HG03025 (cell line): ENCODE measurements at regions not wholly inside any gene's neighbourhood (a gene's known extent, or its start where the extent isn't known, plus 50 kb on each side); places are given as distances from the start of the nearest gene placed in this dataset.

Experiments used
- ATAC-seq: cut with Tn5 transposase; IDR thresholded peaks from one replicate; pipeline ENCODE4 v1.9.1; 2021; ENCODE audit warnings: mild to moderate bottlenecking, moderate library complexity; ENCODE audit not compliant: unreplicated experiment, low FRiP score

GRCh38 chr6:84469144-84469543, 241.7 kb upstream of the CEP162 start:
- ATAC-seq, result no peak

GRCh38 chr6:84467296-84467695, 239.9 kb upstream of the CEP162 start:
- ATAC-seq, result no peak

DNA sequence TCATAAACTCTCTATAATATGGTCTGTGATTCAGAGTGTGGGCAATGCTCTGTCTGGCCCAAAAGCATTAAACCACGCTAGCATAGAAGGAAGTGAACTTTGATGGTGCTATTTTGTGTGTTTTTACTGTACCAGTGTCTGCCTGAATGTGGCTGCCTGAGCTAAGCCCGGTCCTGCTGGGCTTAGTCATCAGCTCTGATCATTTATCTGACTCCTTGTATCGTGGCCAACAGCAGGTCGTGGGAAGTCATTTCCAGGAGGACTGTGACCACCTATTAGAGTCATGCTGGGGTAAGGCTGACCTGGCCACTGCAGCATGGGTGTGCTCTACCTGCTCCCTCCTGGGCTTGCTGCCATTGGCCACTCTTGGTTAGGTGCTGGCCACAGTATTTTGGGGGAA, 239.1 kb upstream of the CEP162 start:
- ATAC-seq, result no peak

- no peak for ATAC-seq
Measured at GRCh38 chr6:84464471-84464870, 237.0 kb upstream of the CEP162 start.

- ATAC-seq, result no peak
Measured at GRCh38 chr6:84462698-84463097, 235.3 kb upstream of the CEP162 start.

- ATAC-seq, result no peak
Measured at GRCh38 chr6:84461461-84461860, 234.0 kb upstream of the CEP162 start.

GRCh38 chr6:84460491-84460890, 233.0 kb upstream of the CEP162 start:
- ATAC-seq, result no peak

DNA sequence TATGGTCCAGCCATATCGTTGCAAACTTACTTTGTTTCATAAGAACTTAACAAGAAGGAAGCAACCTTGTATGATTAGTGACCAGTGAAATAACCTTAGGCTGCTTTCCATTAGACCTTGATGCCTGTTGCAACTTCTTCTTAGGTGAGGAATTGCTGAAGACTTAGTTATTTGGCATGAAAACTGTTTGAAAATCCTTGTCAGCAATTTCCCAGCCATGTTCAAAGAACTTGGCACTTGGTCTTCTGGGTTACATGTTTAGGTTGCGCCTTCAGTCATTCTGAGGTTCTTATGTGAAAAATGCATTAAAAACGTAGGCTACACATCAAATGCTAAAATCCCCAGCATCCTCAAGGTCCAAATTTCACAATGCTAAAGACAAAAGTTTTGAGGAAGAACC, 232.0 kb upstream of the CEP162 start:
- no peak for ATAC-seq

DNA sequence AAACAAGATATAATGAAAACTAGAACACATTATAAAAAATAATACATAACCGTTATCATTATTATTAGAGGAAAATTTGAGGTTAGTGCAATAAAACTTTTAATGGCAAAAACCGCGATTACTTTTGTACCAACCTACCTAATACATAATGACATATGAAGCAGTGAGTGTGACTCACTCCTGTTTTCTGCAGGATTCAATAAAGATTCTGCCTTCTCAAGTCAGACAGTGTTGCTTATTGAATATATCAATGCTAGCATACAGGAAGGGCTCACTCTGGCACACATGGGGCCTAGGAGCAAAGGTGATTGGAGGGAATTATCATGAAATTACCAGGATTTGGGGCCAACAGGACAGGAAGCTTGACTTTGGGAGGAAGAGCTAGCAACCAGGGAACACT, 230.8 kb upstream of the CEP162 start:
- no peak for ATAC-seq

- no peak for ATAC-seq
Measured at GRCh38 chr6:84457276-84457675, 229.8 kb upstream of the CEP162 start.

- no peak for ATAC-seq
Measured at GRCh38 chr6:84456803-84457202, 229.4 kb upstream of the CEP162 start.

DNA sequence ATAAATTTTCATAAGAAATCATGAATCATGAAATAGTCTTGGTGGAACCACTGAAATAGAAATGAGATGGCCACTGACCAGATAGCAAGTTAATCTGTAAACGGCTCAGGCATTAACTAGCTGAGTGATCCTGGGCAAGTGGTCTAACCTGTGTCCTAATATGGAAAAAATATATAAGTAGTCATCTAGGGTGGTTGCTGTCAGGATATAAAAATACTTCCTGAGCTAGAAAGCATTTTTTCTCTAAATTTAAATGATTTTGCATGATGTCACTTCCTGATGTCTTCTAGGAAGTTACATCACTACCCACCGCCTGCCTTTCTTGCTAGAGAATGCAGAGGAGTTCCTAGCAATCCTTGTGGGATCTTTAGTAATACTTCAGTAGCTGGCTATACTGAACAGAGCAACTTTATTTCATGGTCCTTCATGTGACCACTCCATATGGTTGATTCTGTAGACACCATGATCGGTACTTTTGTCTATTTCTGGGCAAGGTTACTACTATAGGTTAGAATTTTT, 228.1 kb upstream of the CEP162 start:
- ATAC-seq, result no peak

- ATAC-seq, result no peak
Measured at GRCh38 chr6:84453499-84453898, 226.1 kb upstream of the CEP162 start.

- ATAC-seq, result no peak
Measured at GRCh38 chr6:84450018-84450417, 222.6 kb upstream of the CEP162 start.

DNA sequence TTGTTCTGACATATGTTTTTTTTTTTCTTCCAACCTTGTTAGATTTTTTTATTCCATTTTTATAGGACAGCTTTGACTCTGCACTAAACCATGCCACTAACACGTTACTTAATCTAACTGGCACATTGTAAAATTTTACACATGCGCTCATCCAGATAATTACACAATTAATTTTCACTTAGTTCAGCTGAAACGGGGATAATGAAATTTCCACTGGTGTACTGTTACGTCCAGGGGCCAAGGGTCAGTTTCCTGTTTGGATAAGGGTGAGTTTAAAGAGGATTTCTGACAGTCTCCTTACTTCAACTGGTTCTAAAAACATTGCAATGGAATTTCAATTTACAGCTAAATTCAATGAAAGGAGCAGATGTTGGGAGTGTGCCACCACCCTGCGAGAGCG, 221.8 kb upstream of the CEP162 start:
- ATAC-seq, result no peak

- ATAC-seq, result no peak
Measured at GRCh38 chr6:84448331-84448730, 220.9 kb upstream of the CEP162 start.

DNA sequence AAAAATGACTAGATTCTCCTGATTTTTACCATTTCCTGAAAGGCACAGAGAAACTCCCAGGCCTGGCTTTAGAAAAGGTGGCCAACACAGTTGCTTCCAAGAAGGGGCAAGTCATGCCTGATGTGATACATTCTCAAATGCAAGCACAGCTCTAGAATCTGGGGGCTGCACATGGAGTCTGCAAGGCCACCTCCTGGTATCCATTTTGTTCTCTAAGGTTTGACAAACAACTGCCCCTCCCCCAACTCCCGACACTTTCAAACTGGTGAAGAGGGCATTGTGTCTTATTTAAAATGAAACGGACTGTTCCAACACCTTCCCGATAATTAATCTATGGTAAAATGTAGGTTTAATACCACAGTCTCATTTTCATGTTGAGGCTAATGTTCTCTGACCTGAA, 220.2 kb upstream of the CEP162 start:
- ATAC-seq, result no peak

GRCh38 chr6:84445068-84445467, 217.6 kb upstream of the CEP162 start:
- no peak for ATAC-seq

- no peak for ATAC-seq
Measured at GRCh38 chr6:84442208-84442607, 214.8 kb upstream of the CEP162 start.

DNA sequence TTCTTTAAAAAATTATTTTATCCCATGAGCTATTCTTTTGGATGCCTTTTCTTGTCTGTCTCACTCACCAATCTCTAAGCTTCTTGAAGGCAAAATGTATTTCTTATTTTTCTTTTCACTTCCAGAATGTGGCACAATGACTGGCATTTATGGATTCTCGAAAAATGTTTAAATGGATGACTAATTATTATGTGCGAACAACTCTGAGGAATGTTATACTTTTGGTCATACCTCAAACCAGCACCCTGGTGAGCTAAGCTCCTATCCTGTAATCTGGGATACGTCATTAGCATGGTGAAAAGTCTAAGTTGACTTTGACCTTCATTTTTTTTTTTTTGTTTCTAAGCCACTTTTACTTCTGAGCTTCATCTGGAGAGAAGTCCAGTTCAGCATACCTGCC, 214.0 kb upstream of the CEP162 start:
- no peak for ATAC-seq

DNA sequence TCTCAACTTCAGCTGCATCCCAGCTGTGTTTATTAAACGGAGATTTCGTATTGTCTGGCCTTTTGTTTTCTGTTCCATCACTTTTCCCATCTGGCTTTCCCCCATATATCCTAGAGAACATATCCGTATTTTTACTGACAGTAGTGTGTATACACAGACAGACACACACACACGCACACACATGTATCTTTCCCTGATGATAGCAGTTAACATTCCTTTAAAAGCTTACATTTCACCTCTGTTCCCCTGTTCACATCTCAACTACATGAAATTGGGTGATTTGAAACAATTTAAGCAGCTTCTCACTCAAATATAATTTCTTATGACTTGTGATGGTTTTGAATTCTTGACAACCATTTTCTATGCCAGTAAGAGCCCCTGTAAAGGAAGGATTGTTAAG, 207.1 kb upstream of the CEP162 start:
- ATAC-seq, result no peak

GRCh38 chr6:84432619-84433018, 205.2 kb upstream of the CEP162 start:
- ATAC-seq, result no peak

GRCh38 chr6:84428300-84428907, 201.0 kb upstream of the CEP162 start:
- ATAC-seq, result no peak
